ENCODE measurements at regions not wholly inside any gene's neighbourhood (a gene's known extent, or its start where the extent isn't known, plus 50 kb on each side); places are given as distances from the start of the nearest gene placed in this dataset.

GRCh38 chr11:130587658-130588057 lies 139.2 kb downstream of the ADAMTS15 start:
- no peak for DNase-seq (ENCODE audit: low read depth)

GRCh38 chr11:130588471-130588870 lies 140.0 kb downstream of the ADAMTS15 start:
- no peak for DNase-seq (ENCODE audit: low read depth)

- no peak for DNase-seq (ENCODE audit: low read depth)
Measured at GRCh38 chr11:130592056-130592455, 143.6 kb downstream of the ADAMTS15 start.

GRCh38 chr11:130593064-130593463 lies 144.6 kb downstream of the ADAMTS15 start:
- DNase-seq (ENCODE audit: low read depth): no peak

GRCh38 chr11:130598433-130598832 lies 150.0 kb downstream of the ADAMTS15 start:
- DNase-seq (ENCODE audit: low read depth): no peak

GRCh38 chr11:130599073-130599654 lies 150.7 kb downstream of the ADAMTS15 start:
- DNase-seq (ENCODE audit: low read depth): no peak

GRCh38 chr11:130600139-130600538 lies 151.7 kb downstream of the ADAMTS15 start:
- DNase-seq (ENCODE audit: low read depth): no peak

- DNase-seq (ENCODE audit: low read depth): no peak
Measured at GRCh38 chr11:130600616-130601015, 152.2 kb downstream of the ADAMTS15 start.

GRCh38 chr11:130601141-130601540 lies 152.7 kb downstream of the ADAMTS15 start:
- no peak for DNase-seq (ENCODE audit: low read depth)

GRCh38 chr11:130601764-130602460 lies 153.5 kb downstream of the ADAMTS15 start:
- no peak for DNase-seq (ENCODE audit: low read depth)

- no peak for DNase-seq (ENCODE audit: low read depth)
Measured at GRCh38 chr11:130602641-130603334, 154.3 kb downstream of the ADAMTS15 start.

- DNase-seq (ENCODE audit: low read depth): no peak
Measured at GRCh38 chr11:130603335-130603906, 155.0 kb downstream of the ADAMTS15 start.

- DNase-seq (ENCODE audit: low read depth): no peak
Measured at GRCh38 chr11:130604606-130605005, 156.2 kb downstream of the ADAMTS15 start.

- no peak for DNase-seq (ENCODE audit: low read depth)
Measured at GRCh38 chr11:130606178-130606577, 157.7 kb downstream of the ADAMTS15 start.

- no peak for DNase-seq (ENCODE audit: low read depth)
Measured at GRCh38 chr11:130606781-130607511, 158.5 kb downstream of the ADAMTS15 start.

- DNase-seq (ENCODE audit: low read depth): no peak
Measured at GRCh38 chr11:130608287-130608686, 159.8 kb downstream of the ADAMTS15 start.

- DNase-seq (ENCODE audit: low read depth): no peak
Measured at GRCh38 chr11:130609121-130610035, 160.9 kb downstream of the ADAMTS15 start.

GRCh38 chr11:130611791-130612251 lies 163.4 kb downstream of the ADAMTS15 start:
- DNase-seq (ENCODE audit: low read depth): peak; percentile 77

GRCh38 chr11:130612291-130612851 lies 163.9 kb downstream of the ADAMTS15 start:
- no peak for DNase-seq (ENCODE audit: low read depth)

- DNase-seq (ENCODE audit: low read depth): no peak
Measured at GRCh38 chr11:130613396-130613795, 165.0 kb downstream of the ADAMTS15 start.

- no peak for DNase-seq (ENCODE audit: low read depth)
Measured at GRCh38 chr11:130614591-130614990, 166.1 kb downstream of the ADAMTS15 start.

Data from HS-5 (cell line).